Endodermal cell (in vitro differentiated cells): ENCODE measurements at regions not wholly inside any gene's neighbourhood (a gene's known extent, or its start where the extent isn't known, plus 50 kb on each side); places are given as distances from the start of the nearest gene placed in this dataset.

Experiments used
- DNase-seq: peaks from one replicate; pipeline ENCODE4 v3.0.0-alpha.2; 2017
- H3K27ac ChIP-seq: 2 replicates; pipeline ENCODE4 v1.5.1; 2013; ENCODE audit warnings: mild to moderate bottlenecking, low read depth, low read length, moderate library complexity
- H3K27me3 ChIP-seq: 2 replicates; pipeline ENCODE4 v1.6.1; 2013; ENCODE audit warnings: mild to moderate bottlenecking, low read length, moderate library complexity; ENCODE audit not compliant: insufficient read depth, control insufficient read depth, poor library complexity, severe bottlenecking
- H3K36me3 ChIP-seq: 2 replicates; pipeline ENCODE4 v1.7.0; 2013; ENCODE audit warnings: mild to moderate bottlenecking, low read length, moderate library complexity; ENCODE audit not compliant: control insufficient read depth, insufficient read depth
- H3K4me1 ChIP-seq: one replicate; pipeline ENCODE4 v1.7.0; 2013; ENCODE audit warnings: low read length; ENCODE audit not compliant: control insufficient read depth, insufficient read depth
- H3K4me3 ChIP-seq: 2 replicates; pipeline ENCODE4 v1.5.1; 2013; ENCODE audit warnings: mild to moderate bottlenecking, low read length, moderate library complexity
- H3K9ac ChIP-seq: 2 replicates; pipeline ENCODE4 v1.6.1; 2013; ENCODE audit warnings: mild to moderate bottlenecking, low read length, moderate library complexity; ENCODE audit not compliant: poor library complexity, severe bottlenecking; ENCODE audit errors: extremely low read depth
- H3K9me3 ChIP-seq: 2 replicates; pipeline ENCODE4 v1.6.1; 2013; ENCODE audit warnings: mild to moderate bottlenecking, low read length, moderate library complexity; ENCODE audit not compliant: control insufficient read depth
- H3K27ac Mint-ChIP-seq: 2 replicates; pipeline ENCODE4 v1.8.0; 2020; ENCODE audit warnings: mixed read lengths
- H3K27me3 Mint-ChIP-seq: 2 replicates; pipeline ENCODE4 v1.8.0; 2021; ENCODE audit warnings: mild to moderate bottlenecking, mixed read lengths; ENCODE audit not compliant: insufficient read depth
- H3K36me3 Mint-ChIP-seq: 2 replicates; pipeline ENCODE4 v1.8.0; 2020; ENCODE audit warnings: low read depth, mixed read lengths
- H3K4me1 Mint-ChIP-seq: 2 replicates; pipeline ENCODE4 v1.8.0; 2020; ENCODE audit warnings: mixed read lengths
- H3K4me3 Mint-ChIP-seq: 2 replicates; pipeline ENCODE4 v1.8.0; 2020; ENCODE audit warnings: mild to moderate bottlenecking, moderate library complexity, mixed read lengths
- H3K9me3 Mint-ChIP-seq: 2 replicates; pipeline ENCODE4 v1.8.0; 2020; ENCODE audit warnings: mild to moderate bottlenecking, mixed read lengths
- WGBS, 2 experiments: methylation state at CpG; one replicate each; pipeline versions ENCODE4 v1.1.5 to v1.1.7; 2013; ENCODE audit warnings: missing lambda C conversion rate in 2 of 2, mixed read lengths in 1 of 2; ENCODE audit not compliant: insufficient coverage in 1 of 2, insufficient read length in 1 of 2; 5-methylcytosine and 5-hydroxymethylcytosine counted together
- TF ChIP-seq, protein P1 (sequence below): fragments of 200-600 bp; sonication (generic); conservative IDR thresholded peaks from 2 replicates; pipeline ENCODE4 v1.5.0; 2021; ENCODE audit warnings: antibody characterized with exemption, mild to moderate bottlenecking

DNA sequence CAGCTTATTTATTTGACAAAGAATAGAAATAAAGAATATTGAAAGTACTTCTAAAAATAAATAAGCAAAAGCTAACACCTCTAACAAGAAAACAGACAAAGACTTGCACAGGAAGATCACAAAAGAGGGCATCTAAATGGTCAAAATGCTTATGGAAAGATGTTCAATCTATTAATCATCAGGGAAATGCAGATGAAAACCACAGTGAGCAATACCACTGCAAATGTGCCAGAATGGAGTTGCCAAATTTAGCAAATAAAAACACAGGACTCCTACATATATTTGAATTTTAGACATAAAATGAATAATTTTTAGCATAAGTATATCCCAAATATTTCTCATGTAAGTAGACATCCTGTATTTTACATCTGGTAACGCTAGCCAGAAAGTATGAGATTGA lies 56.1 kb upstream of the HPGD start:
- TF ChIP-seq, protein P1, sequence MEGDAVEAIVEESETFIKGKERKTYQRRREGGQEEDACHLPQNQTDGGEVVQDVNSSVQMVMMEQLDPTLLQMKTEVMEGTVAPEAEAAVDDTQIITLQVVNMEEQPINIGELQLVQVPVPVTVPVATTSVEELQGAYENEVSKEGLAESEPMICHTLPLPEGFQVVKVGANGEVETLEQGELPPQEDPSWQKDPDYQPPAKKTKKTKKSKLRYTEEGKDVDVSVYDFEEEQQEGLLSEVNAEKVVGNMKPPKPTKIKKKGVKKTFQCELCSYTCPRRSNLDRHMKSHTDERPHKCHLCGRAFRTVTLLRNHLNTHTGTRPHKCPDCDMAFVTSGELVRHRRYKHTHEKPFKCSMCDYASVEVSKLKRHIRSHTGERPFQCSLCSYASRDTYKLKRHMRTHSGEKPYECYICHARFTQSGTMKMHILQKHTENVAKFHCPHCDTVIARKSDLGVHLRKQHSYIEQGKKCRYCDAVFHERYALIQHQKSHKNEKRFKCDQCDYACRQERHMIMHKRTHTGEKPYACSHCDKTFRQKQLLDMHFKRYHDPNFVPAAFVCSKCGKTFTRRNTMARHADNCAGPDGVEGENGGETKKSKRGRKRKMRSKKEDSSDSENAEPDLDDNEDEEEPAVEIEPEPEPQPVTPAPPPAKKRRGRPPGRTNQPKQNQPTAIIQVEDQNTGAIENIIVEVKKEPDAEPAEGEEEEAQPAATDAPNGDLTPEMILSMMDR = no peak
- H3K27ac Mint-ChIP-seq = no peak overlapping the region

DNA sequence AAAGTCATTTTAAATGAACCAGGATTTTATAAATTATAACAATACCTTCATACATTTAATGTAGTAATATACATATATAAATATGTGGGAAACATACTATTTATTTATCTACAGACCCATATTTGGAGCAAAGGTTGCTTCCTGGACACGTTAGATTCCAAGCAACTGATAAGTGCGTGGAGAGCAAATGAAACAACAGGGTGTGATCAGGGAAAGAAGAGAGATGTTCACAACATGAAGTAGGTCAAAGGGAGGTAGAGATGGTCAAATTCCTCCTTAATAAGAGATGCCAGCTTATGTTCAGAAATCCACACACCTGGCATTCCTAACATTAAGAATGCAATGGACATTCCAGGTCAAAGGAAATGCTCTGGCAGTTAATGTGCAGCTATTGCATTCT lies 53.1 kb upstream of the HPGD start:
- no peaks in the 10 kb centered on the region for H3K9me3 Mint-ChIP-seq
- H3K36me3 Mint-ChIP-seq = no peaks in the 10 kb centered on the region
- H3K27me3 Mint-ChIP-seq = no peaks in the 10 kb centered on the region
- no peaks in the 10 kb centered on the region for H3K36me3 ChIP-seq
- no peak overlapping the region for H3K4me3 Mint-ChIP-seq
- WGBS, 2 experiments = 89% methylated on average over 2 of the region's 2 CpGs; no CpG with 5 or more reads in 1 of the 2 experiments
- H3K27me3 ChIP-seq = no peaks in the 10 kb centered on the region
- no peak for DNase-seq
- no peak overlapping the region for H3K27ac ChIP-seq
- no peak overlapping the region for H3K27ac Mint-ChIP-seq
- no peaks in the 10 kb centered on the region for H3K4me1 Mint-ChIP-seq
- no peak overlapping the region for H3K4me3 ChIP-seq
- H3K9ac ChIP-seq = no peak overlapping the region
- no peaks in the 10 kb centered on the region for H3K4me1 ChIP-seq
- TF ChIP-seq, protein P1 = no peak
- no peaks in the 10 kb centered on the region for H3K9me3 ChIP-seq

More for the DNA sequence above, 56.1 kb upstream of the HPGD start:
- H3K27ac ChIP-seq = no peak overlapping the region
- no peaks in the 10 kb centered on the region for H3K4me1 ChIP-seq
- Mint-ChIP-seq H3K9me3 (no peaks in the 10 kb centered on the region), H3K4me3 (no peak overlapping the region), H3K27me3 (no peaks in the 10 kb centered on the region), H3K36me3 (no peaks in the 10 kb centered on the region), H3K4me1 (peaks cover 10% of the 10 kb centered on the region)
- DNase-seq = no peak
- 90 to 100% methylated on average over 1 of the region's 1 CpG for WGBS, 2 experiments
- H3K4me3 ChIP-seq = no peak overlapping the region
- no peak overlapping the region for H3K9ac ChIP-seq
- no peaks in the 10 kb centered on the region for H3K9me3 ChIP-seq
- no peaks in the 10 kb centered on the region for H3K36me3 ChIP-seq
- H3K27me3 ChIP-seq = no peaks in the 10 kb centered on the region
